OCI-LY7 (cell line): ENCODE measurements at regions not wholly inside any gene's neighbourhood (a gene's known extent, or its start where the extent isn't known, plus 50 kb on each side); places are given as distances from the start of the nearest gene placed in this dataset.

Source experiments
- BruUV-seq: library from RNA; stranded (reverse); fragments of 400-500 nt; replicated peaks from 2 replicates; lab custom pipeline; 2021; lab: Mats Ljungman, UMichigan
- CTCF ChIA-PET: fragments of 300-600 bp; sonication (Branson Sonifier 250); formaldehyde crosslinking; loops from one replicate; lab custom pipeline; 2022; ENCODE audit warnings: antibody characterized with exemption; ENCODE audit not compliant: unreplicated experiment; lab: Charles Lee
- POLR2A ChIA-PET: fragments of 300-600 bp; sonication (Branson Sonifier 250); formaldehyde crosslinking; loops from one replicate; lab custom pipeline; 2022; ENCODE audit warnings: antibody characterized with exemption; lab: Charles Lee
- DNase-seq: peaks from one replicate; pipeline ENCODE4 v3.0.0-alpha.2; 2015; ENCODE audit warnings: low spot score
- H2AFZ ChIP-seq: fragments of 200-600 bp; sonication (generic), shearing (Covaris generic); 2 replicates; pipeline ENCODE4 v1.6.1; 2014; ENCODE audit warnings: mild to moderate bottlenecking, antibody characterized with exemption, low read length, moderate library complexity
- H3K27ac ChIP-seq: fragments of 200-600 bp; sonication (generic); 2 replicates; pipeline ENCODE4 v1.5.1; 2014; ENCODE audit warnings: mixed run types, low read depth, mild to moderate bottlenecking, moderate library complexity, low read length, inconsistent platforms; ENCODE audit not compliant: poor library complexity, severe bottlenecking
- H3K36me3 ChIP-seq: fragments of 200-600 bp; sonication (generic); 2 replicates; pipeline ENCODE4 v1.6.1; 2014; ENCODE audit warnings: mild to moderate bottlenecking, antibody characterized with exemption, low read length, moderate library complexity, mixed read lengths; ENCODE audit not compliant: insufficient read depth
- H3K4me1 ChIP-seq: fragments of 200-600 bp; sonication (generic); 2 replicates; pipeline ENCODE4 v1.5.1; 2014; ENCODE audit warnings: mild to moderate bottlenecking, low read length; ENCODE audit not compliant: insufficient read depth, poor library complexity, severe bottlenecking
- H3K4me2 ChIP-seq: fragments of 200-600 bp; sonication (generic); 2 replicates; pipeline ENCODE4 v1.6.1; 2014; ENCODE audit warnings: mild to moderate bottlenecking, low read length
- H3K4me3 ChIP-seq: fragments of 200-600 bp; sonication (generic); 2 replicates; pipeline ENCODE4 v1.5.1; 2014; ENCODE audit warnings: mild to moderate bottlenecking, low read depth, low read length; ENCODE audit not compliant: poor library complexity, severe bottlenecking
- H3K79me2 ChIP-seq: fragments of 200-600 bp; sonication (generic); 2 replicates; pipeline ENCODE4 v1.6.1; 2016; ENCODE audit warnings: low read depth, mild to moderate bottlenecking, low read length, moderate library complexity, mixed read lengths; ENCODE audit not compliant: insufficient read depth
- H3K9me2 ChIP-seq: fragments of 200-600 bp; sonication (generic); 2 replicates; pipeline ENCODE4 v1.6.1; 2016; ENCODE audit warnings: mild to moderate bottlenecking, low read length, mixed read lengths; ENCODE audit not compliant: insufficient read depth
- H3K9me3 ChIP-seq: fragments of 200-600 bp; sonication (generic); 2 replicates; pipeline ENCODE4 v1.6.1; 2014; ENCODE audit warnings: mild to moderate bottlenecking, mixed run types, low read length, mixed read lengths
- H4K20me1 ChIP-seq: fragments of 200-600 bp; sonication (generic); 2 replicates; pipeline ENCODE4 v1.6.1; 2014; ENCODE audit warnings: mild to moderate bottlenecking, antibody characterized with exemption, low read length, moderate library complexity, mixed read lengths; ENCODE audit not compliant: insufficient read depth
- CTCF ChIP-seq: fragments of 200-600 bp; sonication (generic); conservative IDR thresholded peaks from 2 replicates; pipeline ENCODE4 v1.5.1; 2014; ENCODE audit warnings: mild to moderate bottlenecking, antibody characterized with exemption, low read length, moderate library complexity, mixed read lengths
- EZH2phosphoT487 ChIP-seq: fragments of 200-600 bp; sonication (generic); IDR thresholded peaks from 2 replicates; pipeline ENCODE4 v1.6.1; 2018; ENCODE audit warnings: low read depth, borderline replicate concordance, mild to moderate bottlenecking, mixed run types, antibody characterized with exemption, low read length, moderate library complexity, mixed read lengths
- intact Hi-C: fragments of 100-400 bp; cut with micrococcal nuclease; formaldehyde crosslinking; loops from one replicate; pipeline ENCODE4 v1.10.0; 2022; ENCODE audit not compliant: unreplicated experiment

GRCh38 chr9:101995231-101995630 lies 256.8 kb upstream of the GRIN3A start:
- Histone ChIP-seq H4K20me1 (no peaks in the 10 kb centered on the region), H3K79me2 (no peaks in the 10 kb centered on the region), H3K27ac (no peak overlapping the region), H2AFZ (no peak overlapping the region), H3K9me3 (no peaks in the 10 kb centered on the region), H3K36me3 (no peaks in the 10 kb centered on the region), H3K4me2 (no peak overlapping the region), H3K4me3 (no peak overlapping the region), H3K4me1 (no peaks in the 10 kb centered on the region), H3K9me2 (no peaks in the 10 kb centered on the region)
- DNase-seq = no peak
- ChIA-PET POLR2A (no interaction called here), CTCF (no interaction called here)
- TF ChIP-seq EZH2phosphoT487 (no peak), CTCF (no peak)
- intact Hi-C loops = no loop called here
- no TSS peak for BruUV-seq

- Histone ChIP-seq H3K4me2 (no peak overlapping the region), H3K9me3 (no peaks in the 10 kb centered on the region), H3K79me2 (no peaks in the 10 kb centered on the region), H3K4me3 (no peak overlapping the region), H3K36me3 (no peaks in the 10 kb centered on the region), H3K27ac (no peak overlapping the region), H3K9me2 (no peaks in the 10 kb centered on the region), H4K20me1 (no peaks in the 10 kb centered on the region), H2AFZ (no peak overlapping the region), H3K4me1 (no peaks in the 10 kb centered on the region)
- TF ChIP-seq CTCF = no peak
- TF ChIP-seq EZH2phosphoT487 = no peak
- CTCF ChIA-PET = no interaction called here
- POLR2A ChIA-PET = interaction anchor here (0.6 kb wide), 1 partner anchor 31 kb away, joined by 4 read pairs; no protein-coding TSS in a partner anchor
- no TSS peak for BruUV-seq
- intact Hi-C loops = no loop called here
- no peak for DNase-seq
Observed at GRCh38 chr9:101993771-101994170, 255.3 kb upstream of the GRIN3A start.

- H3K4me1 ChIP-seq = no peaks in the 10 kb centered on the region
- no peak overlapping the region for H3K4me2 ChIP-seq
- no peak overlapping the region for H3K27ac ChIP-seq
- intact Hi-C loops = no loop called here
- DNase-seq = no peak
- H3K4me3 ChIP-seq = no peak overlapping the region
- ChIA-PET POLR2A (no interaction called here), CTCF (no interaction called here)
- TF ChIP-seq EZH2phosphoT487 = no peak
- no peak for TF ChIP-seq CTCF
- no peaks in the 10 kb centered on the region for H3K79me2 ChIP-seq
- no peaks in the 10 kb centered on the region for H4K20me1 ChIP-seq
- no peak overlapping the region for H2AFZ ChIP-seq
- no peaks in the 10 kb centered on the region for H3K36me3 ChIP-seq
- H3K9me3 ChIP-seq = no peaks in the 10 kb centered on the region
- BruUV-seq = no TSS peak
- H3K9me2 ChIP-seq = no peaks in the 10 kb centered on the region
Observed at GRCh38 chr9:101991926-101992325, 253.5 kb upstream of the GRIN3A start.
